Testis (tissue), 2 donors: ENCODE measurements at regions not wholly inside any gene's neighbourhood (a gene's known extent, or its start where the extent isn't known, plus 50 kb on each side); places are given as distances from the start of the nearest gene placed in this dataset.

Source experiments
- CTCF ChIP-seq, 3 experiments: fragments of 450-650 bp in 2 of 3; fragments of 200-600 bp in 1 of 3; sonication (generic) in 1 of 3; IDR thresholded peaks; one replicate each; pipeline ENCODE4 v1.5.1; 2016 to 2019; ENCODE audit warnings: antibody characterized with exemption in 3 of 3, mild to moderate bottlenecking in 2 of 3, moderate library complexity in 1 of 3
- POLR2A ChIP-seq: fragments of 450-650 bp; IDR thresholded peaks from one replicate; pipeline ENCODE4 v1.6.1; 2017; ENCODE audit warnings: antibody characterized with exemption, mild to moderate bottlenecking, moderate library complexity

GRCh38 chr10:25843551-25844170 lies 90.4 kb upstream of the MYO3A start:
- TF ChIP-seq POLR2A = no peak
- TF ChIP-seq CTCF (IDR thresholded peaks at IDR 0.05) = no peak
